Activated CD4-positive, alpha-beta T cell treated with anti-CD3 and anti-CD28 coated beads, Interleukin-2, amount 50 U/mL, for 48 hours (primary cell): ENCODE measurements at regions not wholly inside any gene's neighbourhood (a gene's known extent, or its start where the extent isn't known, plus 50 kb on each side); places are given as distances from the start of the nearest gene placed in this dataset.
"Not testable (repeated sequence)": the region's sequence is repeated elsewhere in the genome, so short reads cannot be mapped to it uniquely, and the experiment has no call there.

Experiments
- DNase-seq, 2 experiments: peaks; one replicate each; pipeline ENCODE4 v3.0.0-alpha.2; 2020

DNA sequence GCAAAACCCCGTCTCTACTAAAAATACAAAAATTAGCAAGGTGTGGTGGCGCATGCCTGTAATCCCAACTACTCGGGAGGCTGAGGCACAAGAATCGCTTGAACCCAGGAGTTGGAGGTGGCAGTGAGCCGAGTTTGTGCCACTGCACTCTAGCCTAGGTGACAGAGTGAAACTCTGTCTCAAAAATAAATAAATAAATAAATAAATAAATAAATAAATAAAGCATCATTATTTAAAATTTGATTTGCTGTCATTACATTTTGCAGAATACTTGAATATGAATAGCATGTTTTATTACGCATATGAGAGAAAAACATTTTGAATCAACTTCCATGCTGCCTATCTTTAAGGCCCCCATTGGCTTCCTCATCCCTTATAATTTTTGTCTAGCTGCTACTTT lies 53.4 kb upstream of the MED14 start:
- DNase-seq = not testable (repeated sequence)

DNA sequence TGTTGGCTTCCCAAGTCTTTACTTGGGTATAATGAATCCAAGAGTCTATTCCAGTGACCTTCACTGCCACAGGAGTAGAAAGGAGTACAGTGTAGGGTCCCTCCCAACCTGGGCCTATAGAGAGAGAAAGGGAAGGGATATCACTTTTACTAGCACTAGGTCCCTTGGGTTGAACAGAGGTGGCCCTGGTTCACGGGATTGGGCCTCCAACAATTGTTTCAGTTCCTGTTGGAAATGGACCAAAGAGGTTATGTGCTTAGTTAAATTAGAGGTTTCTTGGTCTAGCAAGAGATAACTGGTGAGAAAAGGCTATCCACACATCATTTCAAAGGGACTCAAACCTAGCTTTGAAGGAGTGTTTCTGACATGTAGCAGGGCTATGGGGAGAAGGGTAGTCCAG lies 57.1 kb upstream of the MED14 start:
- DNase-seq = no peak

DNA sequence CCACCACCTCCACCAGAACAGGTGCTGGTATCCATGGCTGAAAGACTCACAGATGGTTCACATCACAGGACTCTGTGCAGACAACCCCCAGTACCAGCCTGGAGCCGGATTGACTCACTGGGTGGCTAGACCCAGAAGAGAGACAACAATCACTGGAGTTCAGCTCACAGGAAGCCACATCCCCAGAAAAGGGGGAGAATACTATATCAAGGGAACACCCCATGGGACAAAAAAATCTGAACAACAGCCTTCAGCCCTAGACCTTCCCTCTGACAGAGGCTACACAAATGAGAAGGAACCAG lies 59.4 kb upstream of the MED14 start:
- not testable (repeated sequence) for DNase-seq

DNA sequence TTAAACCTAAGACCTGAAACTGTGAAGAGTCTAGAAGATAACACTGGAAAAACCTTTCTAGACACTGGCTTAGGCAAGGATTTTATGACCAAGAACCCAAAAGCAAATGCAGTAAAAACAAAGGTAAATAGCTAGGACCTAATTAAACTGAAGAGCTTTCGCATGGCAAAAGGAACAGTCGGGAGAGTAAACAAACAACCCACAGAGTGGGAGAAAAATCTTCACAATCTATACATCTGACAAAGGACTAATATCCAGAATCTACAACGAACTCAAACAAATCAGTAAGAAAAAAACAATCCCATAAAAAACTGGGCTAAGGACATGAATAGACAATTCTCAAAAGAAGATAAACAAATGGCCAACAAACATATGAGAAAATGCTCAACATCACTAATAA lies 64.4 kb upstream of the MED14 start:
- not testable (repeated sequence) for DNase-seq

DNA sequence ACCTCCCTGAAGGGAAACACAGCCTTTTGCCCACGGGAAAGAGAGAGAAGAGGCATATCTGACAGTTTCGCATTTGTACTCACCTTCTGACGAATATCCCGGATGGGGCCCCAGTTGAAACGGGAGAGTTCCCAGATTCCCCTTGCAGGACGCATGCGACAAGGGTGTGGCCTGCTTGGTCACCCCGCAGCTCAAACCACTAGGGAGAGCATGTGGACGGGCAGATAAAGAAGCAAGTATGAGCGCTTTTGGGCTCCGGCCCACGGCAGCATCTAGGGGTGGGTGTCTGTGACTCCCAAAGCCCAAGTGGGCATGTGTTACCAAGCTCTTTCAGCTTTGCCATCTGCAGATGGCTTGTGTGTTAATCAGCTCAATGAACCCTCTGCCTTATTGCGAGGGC lies 70.1 kb upstream of the MED14 start:
- no peak for DNase-seq

DNA sequence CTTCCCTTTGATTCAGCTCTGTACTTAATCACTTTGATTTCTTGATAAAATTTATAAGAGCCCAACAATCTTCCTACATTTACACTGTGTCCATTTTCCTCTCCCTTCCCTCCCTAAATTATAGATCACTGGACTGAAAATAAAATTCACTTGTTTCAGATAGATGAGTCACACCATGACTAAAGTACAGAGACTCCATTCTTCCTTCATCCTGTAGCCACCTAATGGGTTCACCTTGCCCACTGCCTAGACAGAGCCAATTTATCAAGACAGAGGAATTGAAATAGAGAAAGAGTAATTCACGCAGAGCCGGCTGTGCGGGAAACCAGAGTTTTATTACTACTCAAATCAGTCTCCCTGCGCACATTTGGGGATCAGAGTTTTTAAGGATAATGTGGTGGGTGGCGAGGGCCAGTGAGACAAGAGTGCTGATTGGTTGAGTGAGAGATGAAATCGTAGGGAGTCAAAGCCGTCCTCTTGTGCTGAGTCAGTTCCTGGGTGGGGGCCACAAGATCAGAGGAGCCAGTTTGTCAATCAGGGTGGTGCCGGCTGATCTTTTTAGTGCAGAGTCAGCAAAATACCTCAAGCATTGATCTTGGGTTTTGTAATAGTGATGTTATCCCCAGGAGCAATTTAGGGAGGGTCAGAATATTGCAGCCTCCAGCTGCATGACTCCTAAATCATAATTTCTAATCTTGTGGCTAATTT lies 71.3 kb upstream of the MED14 start:
- no peak for DNase-seq

DNA sequence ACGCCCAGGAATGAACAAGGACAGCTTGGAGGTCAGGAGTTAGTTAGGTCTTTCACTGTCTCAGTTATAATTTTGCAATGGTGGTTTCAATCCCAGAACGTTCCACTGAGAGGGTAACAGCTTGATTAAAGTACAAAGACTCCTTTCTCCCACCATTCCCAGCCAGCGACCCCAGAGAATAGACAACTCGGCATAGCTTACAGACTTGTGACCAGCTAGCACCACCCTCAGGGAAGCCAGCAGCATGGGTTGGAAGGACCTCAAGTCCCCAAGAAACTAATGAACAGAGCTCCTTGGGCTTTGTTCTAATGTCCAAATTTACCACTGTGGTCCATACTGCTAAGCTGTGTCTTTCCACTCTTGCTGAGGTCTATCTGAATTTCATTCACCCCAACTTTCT lies 72.0 kb upstream of the MED14 start:
- no peak for DNase-seq

DNA sequence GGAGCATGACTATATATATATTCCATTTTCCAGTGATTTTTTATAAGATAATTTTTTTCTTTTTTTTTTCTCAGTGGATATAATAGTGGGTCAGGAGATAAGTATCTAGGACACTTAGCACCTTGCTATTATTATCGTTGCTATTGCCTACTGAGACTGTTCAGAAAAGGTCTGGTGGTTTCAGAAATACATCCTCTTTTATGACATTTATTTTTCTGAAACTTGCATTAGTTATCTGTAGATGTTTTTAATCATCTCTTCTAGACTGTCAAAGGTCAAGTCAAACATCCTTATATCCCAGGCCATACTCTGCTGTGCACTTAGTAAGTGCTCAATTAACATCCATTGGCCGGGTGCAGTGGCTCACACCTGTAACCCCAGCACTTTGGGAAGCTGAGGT lies 72.9 kb upstream of the MED14 start:
- no peak for DNase-seq

DNA sequence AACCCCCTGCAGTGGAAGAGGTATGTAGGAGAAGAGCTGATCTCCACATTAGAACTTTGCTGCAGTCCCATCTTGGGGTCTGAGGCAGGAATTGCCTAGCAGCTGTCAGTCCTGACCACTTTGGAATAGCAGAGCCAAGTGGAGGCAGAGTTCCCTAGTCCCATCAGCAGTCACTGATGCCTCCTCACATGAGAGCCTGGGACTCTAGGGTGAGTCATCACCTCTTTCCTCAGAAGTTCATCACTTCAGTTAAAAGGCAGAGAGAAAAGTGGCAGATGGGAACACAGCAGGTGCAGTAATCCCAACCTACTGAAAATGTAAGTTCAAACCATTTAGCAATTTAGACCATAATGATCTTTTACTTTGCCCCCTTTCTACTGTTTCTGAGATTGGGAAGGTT lies 73.9 kb upstream of the MED14 start:
- DNase-seq = no peak

DNA sequence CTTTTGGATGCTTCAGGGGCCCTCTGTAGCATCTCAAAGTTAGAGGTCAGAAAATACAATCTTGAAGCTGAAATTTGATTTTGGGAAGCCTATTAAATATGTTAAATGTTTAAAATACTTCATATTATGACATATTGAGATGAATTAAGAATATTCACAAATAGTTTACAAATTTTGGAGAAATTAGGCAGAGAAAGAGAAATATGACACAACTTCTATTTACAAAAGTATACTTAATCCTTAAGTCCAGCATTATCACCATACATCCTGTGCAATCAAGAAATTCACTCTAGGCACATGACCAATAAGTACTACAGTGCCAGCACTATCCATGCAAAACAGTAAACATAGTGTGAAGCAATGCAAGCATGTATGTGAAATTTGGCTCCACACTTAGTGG lies 79.7 kb upstream of the MED14 start:
- DNase-seq = not testable (repeated sequence)

DNA sequence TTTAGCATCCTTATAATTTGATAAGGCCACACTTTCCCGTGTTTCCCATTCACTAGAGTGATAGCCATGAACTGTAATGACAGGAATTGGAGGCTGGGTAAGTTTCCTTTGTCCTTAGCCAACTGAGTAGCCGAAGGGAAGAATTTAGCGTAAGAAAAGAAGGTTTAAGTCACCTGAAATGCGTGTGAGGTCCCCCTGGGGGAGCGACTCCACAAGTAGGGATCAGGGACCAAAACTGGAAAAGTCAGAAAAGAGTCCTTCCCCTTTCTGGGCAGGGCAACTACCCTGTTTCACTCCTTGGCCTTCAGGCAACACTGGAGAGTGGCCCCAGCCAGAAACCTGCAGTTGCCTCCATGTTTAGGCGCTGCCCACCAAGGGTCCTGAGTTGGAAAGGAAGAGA lies 81.6 kb upstream of the MED14 start:
- no peak for DNase-seq

DNA sequence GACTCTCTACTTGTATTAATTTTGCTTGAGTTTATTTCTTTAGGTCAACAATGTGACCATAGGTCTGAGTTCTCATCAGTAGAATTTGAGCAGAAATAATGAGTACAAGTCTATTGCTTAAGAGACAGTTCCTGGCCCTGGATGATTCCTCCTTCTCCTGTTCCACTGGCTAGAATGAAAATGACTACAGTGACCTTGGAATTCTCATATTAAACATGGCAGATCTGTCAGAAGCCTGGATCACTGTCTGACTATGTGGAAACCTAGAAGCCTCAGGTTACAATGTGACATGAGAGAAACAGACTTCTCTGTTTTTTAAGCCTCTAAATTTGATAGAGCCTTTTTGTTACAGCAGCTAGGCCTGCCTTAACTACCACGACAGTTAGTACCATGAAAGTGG lies 82.9 kb upstream of the MED14 start:
- no peak for DNase-seq

DNA sequence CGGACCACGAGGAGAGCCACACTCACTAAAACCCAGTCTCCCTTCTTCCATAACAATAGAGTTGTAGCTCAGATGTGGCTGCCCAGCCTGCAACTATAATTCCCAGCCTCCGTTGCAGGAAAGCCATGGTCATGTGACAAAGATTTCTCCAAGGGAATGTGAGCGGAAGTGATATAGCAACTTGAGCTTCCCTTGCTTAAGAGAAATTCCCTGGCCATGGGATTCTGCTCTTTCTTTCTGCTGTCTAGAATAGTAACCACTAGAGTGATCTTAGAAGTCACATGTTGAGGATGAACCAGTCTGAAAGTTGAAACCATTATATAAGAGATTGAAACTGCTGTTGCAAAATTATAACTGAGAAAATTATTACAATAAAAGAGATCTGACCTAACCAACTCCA lies 86.4 kb upstream of the MED14 start:
- no peak for DNase-seq

DNA sequence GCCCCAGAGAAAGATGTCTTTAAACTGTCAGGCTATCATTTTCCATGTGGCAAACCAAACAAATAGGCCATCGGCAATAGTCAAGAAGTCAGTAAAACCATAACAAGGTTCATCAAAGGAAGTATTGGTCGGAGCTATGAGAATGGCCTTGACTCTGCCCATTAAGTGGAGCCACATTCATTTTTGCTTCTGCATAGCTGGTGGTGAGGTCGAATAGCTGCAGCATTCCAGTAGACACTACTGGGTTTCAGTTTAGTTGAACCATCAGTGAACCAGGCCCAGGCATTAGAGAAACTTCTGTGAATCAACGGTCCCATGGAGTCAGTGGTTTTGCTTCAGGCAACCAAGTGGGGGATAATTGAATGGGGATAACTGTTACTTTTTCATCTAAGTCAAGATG lies 92.0 kb upstream of the MED14 start:
- no peak for DNase-seq

DNA sequence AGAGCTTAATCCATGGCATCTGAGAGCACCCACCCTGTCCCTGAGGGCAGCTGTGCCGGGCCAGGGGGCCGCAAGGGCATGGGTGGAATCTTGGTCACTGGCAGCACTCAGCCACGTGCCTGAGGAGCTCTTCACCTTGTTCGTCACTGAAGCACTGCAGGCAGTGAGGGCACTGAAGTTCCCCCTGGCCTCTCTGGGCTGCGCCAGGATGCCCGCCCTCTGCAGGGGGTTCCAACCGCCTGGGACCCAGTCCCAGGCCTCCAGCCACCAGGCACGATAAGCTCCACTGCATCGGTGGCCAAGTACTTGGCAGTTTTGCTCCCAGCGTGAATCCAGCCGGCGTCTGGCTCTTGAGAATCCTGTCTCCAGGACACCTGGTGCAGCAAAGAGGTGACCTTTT lies 96.4 kb upstream of the MED14 start:
- DNase-seq = no peak

DNA sequence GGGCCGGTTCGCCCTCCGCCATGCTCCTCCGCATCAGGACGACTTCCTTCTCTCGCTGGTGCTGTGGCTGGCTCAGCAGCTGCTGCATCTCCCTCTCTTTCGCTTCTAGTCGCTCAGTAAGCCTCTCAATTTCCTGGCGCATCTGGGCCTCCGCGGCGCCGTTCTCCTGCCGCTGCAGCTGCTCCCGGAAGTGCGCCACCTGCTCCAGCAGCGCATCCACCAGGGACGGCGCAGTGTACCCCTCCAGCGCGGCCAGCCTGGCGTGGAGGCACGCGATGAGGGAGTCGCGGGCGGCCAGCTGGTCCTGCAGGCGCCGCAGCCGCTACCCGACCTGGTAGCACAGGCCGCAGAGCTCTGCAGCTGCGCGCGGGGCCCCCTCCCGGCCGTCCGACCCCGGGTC lies 97.4 kb upstream of the MED14 start:
- no peak for DNase-seq

DNA sequence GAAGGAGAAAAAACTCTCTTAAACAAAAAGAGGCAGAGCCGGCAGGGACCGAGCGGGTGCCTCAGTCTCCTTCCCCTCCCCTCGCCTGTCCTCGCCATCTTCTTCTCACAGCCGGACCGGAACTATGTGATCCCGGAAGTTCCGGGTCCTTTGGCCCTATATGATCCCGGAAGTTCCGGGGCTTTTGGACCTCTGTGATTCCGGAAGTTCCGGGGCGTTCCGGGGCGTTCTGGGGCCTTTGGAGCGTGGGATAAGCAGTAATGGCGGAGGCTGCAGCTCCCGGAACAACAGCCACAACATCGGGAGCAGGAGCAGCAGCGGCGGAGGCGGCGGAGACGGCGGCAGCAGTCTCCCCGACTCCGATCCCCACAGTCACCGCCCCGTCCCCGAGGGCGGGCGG lies 98.9 kb upstream of the MED14 start:
- no peak for DNase-seq

DNA sequence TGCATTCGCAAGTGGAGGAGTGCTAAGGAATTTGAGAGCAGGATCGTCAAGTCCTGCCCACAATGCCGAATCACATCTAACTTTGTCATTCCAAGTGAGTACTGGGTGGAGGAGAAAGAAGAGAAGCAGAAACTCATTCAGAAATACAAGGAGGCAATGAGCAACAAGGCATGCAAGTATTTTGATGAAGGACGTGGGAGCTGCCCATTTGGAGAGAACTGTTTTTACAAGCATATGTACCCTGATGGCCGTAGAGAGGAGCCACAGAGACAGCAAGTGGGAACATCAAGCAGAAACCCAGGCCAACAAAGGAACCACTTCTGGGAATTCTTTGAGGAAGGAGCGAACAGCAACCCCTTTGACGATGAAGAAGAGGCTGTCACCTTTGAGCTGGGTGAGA lies 100.2 kb upstream of the MED14 start:
- no peak for DNase-seq

DNA sequence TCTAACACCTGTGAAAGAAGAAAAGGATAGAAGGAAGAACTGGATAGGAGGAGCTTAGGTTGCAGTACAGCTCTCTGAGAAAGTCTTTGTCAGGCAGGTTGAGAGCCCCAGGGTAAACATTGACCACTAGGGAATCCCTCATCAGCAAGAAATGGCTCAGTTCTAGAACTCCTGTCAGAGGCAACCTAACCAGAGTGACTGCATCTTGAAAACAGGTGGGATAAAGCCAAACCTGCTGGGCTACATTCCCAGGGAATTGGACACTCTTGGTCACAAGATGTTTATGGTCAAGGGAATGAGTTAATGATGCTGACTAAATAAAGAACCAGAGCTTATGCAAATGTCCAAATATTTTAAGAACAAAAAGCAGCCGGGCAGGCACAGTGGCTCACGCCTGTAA lies 108.3 kb upstream of the MED14 start:
- no peak for DNase-seq

DNA sequence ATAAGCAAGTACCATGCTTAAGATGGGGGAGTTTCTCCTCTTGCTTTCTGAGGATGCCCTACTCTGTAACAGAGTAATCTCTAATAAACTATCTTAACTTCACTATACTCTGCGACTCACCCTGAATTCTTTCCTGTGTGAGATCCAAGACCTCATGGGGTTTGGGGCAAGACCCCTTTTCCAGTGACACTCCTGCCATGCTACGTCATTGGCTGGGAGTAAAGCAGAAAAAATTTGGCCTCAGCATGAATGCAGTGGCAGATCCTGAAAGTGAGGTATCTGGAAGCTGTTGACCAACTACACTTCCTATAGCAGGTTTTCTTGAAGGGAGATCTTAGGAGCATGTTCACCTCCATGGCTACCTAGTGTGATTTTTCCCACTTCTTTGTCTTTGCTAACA lies 109.1 kb upstream of the MED14 start:
- DNase-seq = no peak

DNA sequence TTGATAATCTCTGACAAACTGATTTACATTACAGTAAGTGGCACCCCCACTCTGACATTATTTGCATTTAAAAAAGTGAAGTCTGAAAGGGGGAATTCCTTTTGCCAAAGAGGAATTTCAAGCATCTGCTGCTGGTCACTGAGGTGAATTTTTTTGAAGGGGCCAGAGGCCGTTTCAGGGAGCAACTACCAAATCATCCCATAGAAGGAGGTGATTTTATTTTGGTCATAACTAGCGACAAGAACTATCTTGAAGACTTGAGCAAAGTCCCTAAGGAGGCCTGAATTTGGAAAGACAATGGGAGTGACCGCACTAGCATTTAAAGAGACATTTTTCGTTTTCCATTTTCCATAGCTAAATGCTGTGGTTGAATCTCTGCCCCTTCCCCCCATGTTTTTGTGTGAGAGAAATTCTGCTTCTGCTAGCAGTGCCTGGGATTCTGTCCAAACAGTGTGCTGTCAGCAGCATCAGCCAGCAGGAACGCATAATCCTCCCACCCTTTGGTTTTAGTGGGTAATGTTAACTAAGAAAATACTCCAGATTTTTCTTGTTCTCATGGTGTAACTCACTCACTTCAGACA lies 110.1 kb upstream of the MED14 start:
- DNase-seq = no peak

DNA sequence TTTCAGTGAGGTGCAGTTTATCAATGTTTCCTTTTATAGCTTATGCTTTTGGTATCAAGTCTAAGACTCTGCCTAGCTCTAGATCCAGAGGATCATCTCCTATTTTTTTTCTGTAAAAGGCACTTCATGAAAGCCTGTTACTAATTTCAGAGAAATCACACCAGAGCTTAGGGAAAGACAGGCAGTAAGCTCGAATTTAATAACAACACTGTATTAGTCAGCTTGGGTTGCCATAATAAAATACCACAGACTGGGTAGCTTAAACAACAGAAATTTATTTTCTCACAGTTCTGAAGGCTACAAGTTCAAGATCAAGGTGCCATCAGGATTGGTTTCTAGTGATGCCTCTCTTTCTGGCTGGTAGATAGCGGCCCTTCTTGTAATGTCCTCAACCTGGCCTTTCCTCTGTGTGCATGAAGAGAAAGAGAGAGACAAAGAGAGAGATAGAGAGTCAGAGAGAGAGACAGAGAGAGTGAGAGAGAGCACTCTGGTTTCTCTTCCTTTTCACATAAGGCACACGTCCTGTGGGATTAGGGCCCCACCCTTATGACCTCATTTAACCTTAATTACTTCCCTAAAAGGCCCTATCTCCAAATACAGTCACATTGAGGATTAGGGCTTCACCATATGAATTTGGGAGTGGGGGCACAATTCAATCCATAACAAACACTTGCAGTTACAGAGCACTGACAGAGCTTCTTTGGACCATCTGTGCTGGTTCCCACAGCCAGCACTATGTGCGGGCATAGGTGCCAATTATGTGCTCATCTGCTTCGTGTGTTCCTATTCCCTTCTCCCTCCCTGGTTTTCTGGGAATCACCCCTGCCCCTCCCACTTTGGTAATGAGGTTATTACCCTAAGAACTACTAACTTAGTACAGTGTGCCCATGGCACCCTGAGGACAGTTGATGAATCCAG lies 114.8 kb upstream of the MED14 start:
- DNase-seq = no peak

DNA sequence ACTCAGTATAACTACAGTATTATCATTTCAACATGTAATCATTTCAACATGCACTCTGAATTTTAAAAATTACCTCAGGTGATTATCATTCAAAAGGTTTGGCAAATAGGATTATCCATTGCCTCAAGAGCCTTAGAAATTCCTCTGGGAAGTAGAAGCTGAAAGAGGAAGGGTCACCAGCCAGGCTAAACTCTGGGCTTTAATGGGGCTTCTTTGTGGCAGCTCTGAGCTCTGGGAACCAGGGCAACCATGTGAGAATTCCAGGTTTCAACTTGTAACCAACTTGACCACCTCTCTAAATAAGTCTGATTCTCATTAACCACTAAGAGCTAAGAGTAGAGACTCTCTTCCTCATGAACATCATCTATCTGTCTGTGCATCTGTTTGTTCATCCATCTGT lies 117.2 kb upstream of the MED14 start:
- DNase-seq = no peak
